ENCODE measurements at regions not wholly inside any gene's neighbourhood (a gene's known extent, or its start where the extent isn't known, plus 50 kb on each side); places are given as distances from the start of the nearest gene placed in this dataset.

GRCh38 chr6:159358562-159358961 is 189.4 kb downstream of the FNDC1 start:
- Histone ChIP-seq H2BK15ac (ENCODE audit: low read depth, low read length) (no peak overlapping the region), H2BK20ac (ENCODE audit: low read depth, low read length, poor library complexity, severe bottlenecking) (no peak overlapping the region), H2BK12ac (ENCODE audit: insufficient read length, low read depth, low read length) (no peak overlapping the region), H3K79me1 (ENCODE audit: insufficient read depth, low read depth, low read length, poor library complexity, severe bottlenecking) (no peaks in the 10 kb centered on the region), H3K4ac (ENCODE audit: low read depth, low read length) (no peak overlapping the region), H3K27me3 (ENCODE audit: insufficient read depth, low read length) (no peaks in the 10 kb centered on the region), H2AK5ac (ENCODE audit: insufficient read length, low read length) (no peak overlapping the region), H3K4me1 (ENCODE audit: insufficient read depth, low read length) (no peaks in the 10 kb centered on the region), H2BK5ac (ENCODE audit: insufficient read length, low read length) (no peak overlapping the region), H3K9ac (ENCODE audit: extremely low read depth, insufficient read length, low read length) (no peak overlapping the region), H3K14ac (ENCODE audit: insufficient read depth, low read length) (no peak overlapping the region), H3K79me2 (ENCODE audit: insufficient read depth, low read length) (no peaks in the 10 kb centered on the region), H3K23ac (ENCODE audit: insufficient read length, low read depth, low read length) (no peak overlapping the region), H3K27ac (ENCODE audit: insufficient read length, low read depth, low read length) (no peak overlapping the region), H4K5ac (ENCODE audit: insufficient read length, low read depth, low read length) (no peak overlapping the region), H4K91ac (ENCODE audit: insufficient read length, low read depth, low read length) (no peak overlapping the region), H2AFZ (ENCODE audit: low read length) (no peak overlapping the region), H4K8ac (replicated peaks; ENCODE audit: insufficient read length, low read depth, low read length) (no peak overlapping the region), H3K23me2 (ENCODE audit: insufficient read length, low read depth, low read length, poor library complexity, severe bottlenecking) (no peaks in the 10 kb centered on the region), H2BK120ac (ENCODE audit: low read depth, low read length, poor library complexity, severe bottlenecking) (no peak overlapping the region), H4K20me1 (ENCODE audit: control insufficient read depth, insufficient read depth, insufficient read length) (no peaks in the 10 kb centered on the region), H3K4me2 (ENCODE audit: insufficient read depth, insufficient read length, low read length) (no peak overlapping the region), H3K9me3 (ENCODE audit: control insufficient read depth, low read depth, low read length) (no peaks in the 10 kb centered on the region), H3K56ac (ENCODE audit: insufficient read length, low read depth, low read length) (no peak overlapping the region), H3K18ac (ENCODE audit: insufficient read length, low read depth, low read length) (no peak overlapping the region), H3T11ph (ENCODE audit: low read length) (no peak overlapping the region)
- peaks cover 0 to 57% of the 10 kb centered on the region in 2 experiments; a peak in 3 of 5 replicates for H3K9me3 Mint-ChIP-seq
- no peak overlapping the region; a peak in 1 of 7 replicates for H3K27ac Mint-ChIP-seq
- peaks cover 15% of the 10 kb centered on the region for H3K27me3 Mint-ChIP-seq (ENCODE audit: low read depth)
- H3K4me1 Mint-ChIP-seq, result no peaks in the 10 kb centered on the region
- H3K4me3 Mint-ChIP-seq, result no peak overlapping the region
- WGBS (ENCODE audit: extremely low coverage, insufficient read length, low lambda C conversion rate), result no CpG with 5 or more reads among the region's 4 CpGs
- DNase-seq, result no peak
- H3K36me3 Mint-ChIP-seq (ENCODE audit: insufficient read depth in 1 of 3, low read depth in 3 of 3), result no peaks in the 10 kb centered on the region
- TF ChIP-seq CTCF (conservative IDR thresholded peaks at IDR 0.05), result no peak

All from H9 (cell line).